ENCODE measurements at regions not wholly inside any gene's neighbourhood (a gene's known extent, or its start where the extent isn't known, plus 50 kb on each side); places are given as distances from the start of the nearest gene placed in this dataset.

DNA sequence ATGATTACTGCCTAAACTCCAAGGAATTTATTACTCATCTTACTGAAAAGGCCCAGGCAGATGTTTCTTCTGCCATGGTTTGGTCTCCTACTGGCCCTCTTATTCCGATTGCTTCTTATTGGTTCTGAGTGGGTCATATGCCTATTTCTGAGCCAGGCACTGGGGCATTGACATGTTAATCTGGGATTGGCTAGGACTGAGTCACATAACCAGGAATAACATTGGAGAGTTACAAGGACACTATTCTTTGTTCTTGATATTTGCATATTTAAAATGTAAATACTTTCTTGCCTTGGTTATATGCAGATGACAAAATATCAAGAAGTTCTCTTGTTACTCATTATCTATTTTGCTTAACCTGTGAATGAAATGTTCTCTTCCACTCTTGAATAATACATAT lies 534.4 kb upstream of the SLC39A10 start:
- TF ChIP-seq PHF8 (IDR thresholded peaks at IDR 0.05; ENCODE audit: borderline replicate concordance, low read depth) (no peak), MAZ (IDR thresholded peaks at IDR 0.05; ENCODE audit: borderline replicate concordance, low read depth, low read length) (no peak), CEBPB (IDR thresholded peaks at IDR 0.05) (no peak), MAFK (IDR thresholded peaks at IDR 0.05; ENCODE audit: partially characterized antibody) (no peak), POLR2AphosphoS2 (conservative IDR thresholded peaks at IDR 0.05; ENCODE audit: low read length) (no peak), ESRRA (IDR thresholded peaks at IDR 0.05; ENCODE audit: borderline replicate concordance, low read length) (no peak)
- TF ChIP-seq, protein P1, sequence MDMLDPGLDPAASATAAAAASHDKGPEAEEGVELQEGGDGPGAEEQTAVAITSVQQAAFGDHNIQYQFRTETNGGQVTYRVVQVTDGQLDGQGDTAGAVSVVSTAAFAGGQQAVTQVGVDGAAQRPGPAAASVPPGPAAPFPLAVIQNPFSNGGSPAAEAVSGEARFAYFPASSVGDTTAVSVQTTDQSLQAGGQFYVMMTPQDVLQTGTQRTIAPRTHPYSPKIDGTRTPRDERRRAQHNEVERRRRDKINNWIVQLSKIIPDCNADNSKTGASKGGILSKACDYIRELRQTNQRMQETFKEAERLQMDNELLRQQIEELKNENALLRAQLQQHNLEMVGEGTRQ (IDR thresholded peaks at IDR 0.05): no peak
- TF ChIP-seq, protein P2, sequence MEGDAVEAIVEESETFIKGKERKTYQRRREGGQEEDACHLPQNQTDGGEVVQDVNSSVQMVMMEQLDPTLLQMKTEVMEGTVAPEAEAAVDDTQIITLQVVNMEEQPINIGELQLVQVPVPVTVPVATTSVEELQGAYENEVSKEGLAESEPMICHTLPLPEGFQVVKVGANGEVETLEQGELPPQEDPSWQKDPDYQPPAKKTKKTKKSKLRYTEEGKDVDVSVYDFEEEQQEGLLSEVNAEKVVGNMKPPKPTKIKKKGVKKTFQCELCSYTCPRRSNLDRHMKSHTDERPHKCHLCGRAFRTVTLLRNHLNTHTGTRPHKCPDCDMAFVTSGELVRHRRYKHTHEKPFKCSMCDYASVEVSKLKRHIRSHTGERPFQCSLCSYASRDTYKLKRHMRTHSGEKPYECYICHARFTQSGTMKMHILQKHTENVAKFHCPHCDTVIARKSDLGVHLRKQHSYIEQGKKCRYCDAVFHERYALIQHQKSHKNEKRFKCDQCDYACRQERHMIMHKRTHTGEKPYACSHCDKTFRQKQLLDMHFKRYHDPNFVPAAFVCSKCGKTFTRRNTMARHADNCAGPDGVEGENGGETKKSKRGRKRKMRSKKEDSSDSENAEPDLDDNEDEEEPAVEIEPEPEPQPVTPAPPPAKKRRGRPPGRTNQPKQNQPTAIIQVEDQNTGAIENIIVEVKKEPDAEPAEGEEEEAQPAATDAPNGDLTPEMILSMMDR (IDR thresholded peaks at IDR 0.05): no peak
